ENCODE measurements at regions not wholly inside any gene's neighbourhood (a gene's known extent, or its start where the extent isn't known, plus 50 kb on each side); places are given as distances from the start of the nearest gene placed in this dataset.

GRCh38 chr18:29309366-29309765, 1132.4 kb upstream of the CDH2 start:
- TF ChIP-seq POLR2A (IDR thresholded peaks at IDR 0.05) = no peak
- TF ChIP-seq, protein P1, sequence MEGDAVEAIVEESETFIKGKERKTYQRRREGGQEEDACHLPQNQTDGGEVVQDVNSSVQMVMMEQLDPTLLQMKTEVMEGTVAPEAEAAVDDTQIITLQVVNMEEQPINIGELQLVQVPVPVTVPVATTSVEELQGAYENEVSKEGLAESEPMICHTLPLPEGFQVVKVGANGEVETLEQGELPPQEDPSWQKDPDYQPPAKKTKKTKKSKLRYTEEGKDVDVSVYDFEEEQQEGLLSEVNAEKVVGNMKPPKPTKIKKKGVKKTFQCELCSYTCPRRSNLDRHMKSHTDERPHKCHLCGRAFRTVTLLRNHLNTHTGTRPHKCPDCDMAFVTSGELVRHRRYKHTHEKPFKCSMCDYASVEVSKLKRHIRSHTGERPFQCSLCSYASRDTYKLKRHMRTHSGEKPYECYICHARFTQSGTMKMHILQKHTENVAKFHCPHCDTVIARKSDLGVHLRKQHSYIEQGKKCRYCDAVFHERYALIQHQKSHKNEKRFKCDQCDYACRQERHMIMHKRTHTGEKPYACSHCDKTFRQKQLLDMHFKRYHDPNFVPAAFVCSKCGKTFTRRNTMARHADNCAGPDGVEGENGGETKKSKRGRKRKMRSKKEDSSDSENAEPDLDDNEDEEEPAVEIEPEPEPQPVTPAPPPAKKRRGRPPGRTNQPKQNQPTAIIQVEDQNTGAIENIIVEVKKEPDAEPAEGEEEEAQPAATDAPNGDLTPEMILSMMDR (IDR thresholded peaks at IDR 0.05) = no peak
